Activated CD4-positive, alpha-beta T cell treated with anti-CD3 and anti-CD28 coated beads, Interleukin-2, amount 50 U/mL, for 4 hours (primary cell): ENCODE measurements at regions not wholly inside any gene's neighbourhood (a gene's known extent, or its start where the extent isn't known, plus 50 kb on each side); places are given as distances from the start of the nearest gene placed in this dataset.
"Not testable (repeated sequence)": the region's sequence is repeated elsewhere in the genome, so short reads cannot be mapped to it uniquely, and the experiment has no call there.

Experiments
- DNase-seq, 2 experiments: peaks; one replicate each; pipeline ENCODE4 v3.0.0-alpha.2; 2020

DNA sequence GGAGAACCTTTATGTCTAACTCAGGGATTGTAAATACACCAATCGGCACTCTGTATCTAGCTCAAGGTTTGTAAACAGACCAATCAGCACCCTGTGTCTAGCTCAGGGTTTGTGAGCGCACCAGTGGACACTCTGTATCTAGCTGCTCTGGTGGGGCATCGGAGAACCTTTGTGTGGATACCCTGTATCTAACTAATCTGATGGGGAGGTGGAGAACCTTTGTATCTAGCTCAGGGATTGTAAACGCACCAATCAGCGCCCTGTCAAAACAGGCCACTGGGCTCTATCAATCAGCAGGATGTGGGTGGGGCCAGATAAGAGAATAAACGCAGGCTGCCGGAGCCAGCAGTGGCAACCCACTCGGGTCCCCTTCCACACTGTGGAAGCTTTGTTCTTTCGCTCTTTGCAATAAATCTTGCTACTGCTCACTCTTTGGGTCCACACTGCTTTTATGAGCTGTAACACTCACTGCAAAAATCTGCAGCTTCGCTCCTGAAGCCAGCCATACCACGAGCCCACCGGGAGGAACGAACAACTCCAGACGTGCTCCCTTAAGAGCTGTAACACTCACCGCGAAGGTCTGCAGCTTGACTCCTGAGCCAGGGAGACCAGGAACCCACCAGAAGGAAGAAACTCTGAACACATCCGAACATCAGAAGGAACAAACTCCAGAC is 1673.2 kb upstream of the B3GALT2 start:
- not testable (repeated sequence) for DNase-seq

DNA sequence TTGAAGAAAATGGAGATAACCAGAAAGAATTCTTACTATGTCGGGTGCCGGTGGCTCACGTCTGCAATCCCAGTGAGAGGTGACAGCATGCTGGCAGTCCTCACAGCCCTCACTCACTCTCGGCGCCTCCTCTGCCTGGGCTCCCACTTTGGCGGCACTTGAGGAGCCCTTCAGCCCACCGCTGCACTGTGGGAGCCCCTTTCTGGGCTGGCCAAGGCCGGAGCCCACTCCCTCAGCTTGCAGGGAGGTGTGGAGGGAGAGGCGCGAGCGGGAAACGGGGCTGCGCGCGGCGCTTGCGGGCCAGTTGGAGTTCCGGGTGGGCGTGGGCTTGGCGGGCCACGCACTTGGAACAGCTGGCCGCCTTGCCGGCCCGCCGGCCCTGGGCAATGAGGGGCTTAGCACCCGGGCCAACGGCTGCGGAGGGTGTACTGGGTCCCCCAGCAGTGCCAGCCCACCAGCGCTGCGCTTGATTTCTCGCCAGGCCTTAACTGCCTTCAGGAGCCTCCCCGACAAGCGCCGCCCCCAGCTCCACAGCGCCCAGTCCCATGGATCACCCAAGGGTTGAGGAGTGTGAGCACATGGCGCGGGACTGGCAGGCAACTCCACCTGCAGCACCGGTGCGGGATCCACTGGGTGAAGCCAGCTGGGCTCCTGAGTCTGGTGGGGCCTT is 1672.5 kb upstream of the B3GALT2 start:
- not testable (repeated sequence) for DNase-seq

DNA sequence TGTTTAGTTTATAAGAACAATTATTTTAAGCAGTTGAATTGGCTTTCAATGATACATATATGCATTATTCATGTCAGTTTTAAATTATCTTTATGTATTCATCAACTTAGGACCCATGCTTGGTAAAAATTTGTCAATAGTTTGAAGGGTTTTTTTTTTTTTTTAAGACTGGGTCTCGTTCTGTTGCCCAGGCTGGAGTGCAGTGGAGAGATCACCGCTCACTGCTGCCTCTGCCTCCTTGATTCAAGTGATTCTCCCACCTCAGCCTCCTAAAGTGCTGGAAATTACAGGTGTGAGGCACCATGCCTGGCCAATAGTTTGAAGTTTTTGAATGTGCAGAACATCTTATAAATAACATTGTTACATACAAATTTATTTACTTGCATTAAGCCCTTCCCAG is 1671.0 kb upstream of the B3GALT2 start:
- DNase-seq: no peak

DNA sequence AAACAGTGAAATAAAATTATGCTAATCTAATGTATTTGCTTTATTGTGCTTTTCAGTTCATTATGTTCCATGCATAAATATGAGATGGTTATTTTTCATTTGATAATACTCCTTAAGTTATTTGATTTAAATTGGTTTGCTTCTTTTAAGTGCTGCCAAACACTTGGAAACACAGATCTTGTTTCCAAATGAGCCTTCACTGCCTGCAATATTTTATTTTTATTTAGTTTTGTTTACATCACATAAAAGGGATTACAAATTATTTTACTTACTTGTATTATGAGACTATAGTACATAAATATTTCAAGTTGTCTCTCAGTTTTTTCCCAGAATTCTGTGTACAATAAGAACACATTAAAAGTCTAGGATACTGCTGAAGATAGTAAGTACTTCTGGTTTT is 1662.4 kb upstream of the B3GALT2 start:
- DNase-seq: no peak

DNA sequence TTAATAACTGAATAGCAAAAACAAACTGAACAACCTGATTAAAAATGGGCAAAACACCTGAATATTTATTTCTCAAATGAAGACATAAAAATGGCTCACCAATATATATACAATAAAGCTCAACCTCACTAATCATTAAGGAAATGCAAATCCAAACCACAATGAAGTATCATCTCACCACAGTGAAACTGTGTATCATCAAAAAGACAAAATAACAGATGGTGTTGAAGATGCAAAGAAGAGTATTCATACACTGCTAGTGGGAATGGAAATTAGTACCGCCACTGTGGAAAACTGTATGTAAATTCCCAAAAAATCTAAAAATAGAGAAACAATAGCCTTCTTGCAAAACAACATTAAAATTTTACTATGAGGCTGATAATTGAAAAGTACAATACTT is 1660.1 kb upstream of the B3GALT2 start:
- DNase-seq: no peak

DNA sequence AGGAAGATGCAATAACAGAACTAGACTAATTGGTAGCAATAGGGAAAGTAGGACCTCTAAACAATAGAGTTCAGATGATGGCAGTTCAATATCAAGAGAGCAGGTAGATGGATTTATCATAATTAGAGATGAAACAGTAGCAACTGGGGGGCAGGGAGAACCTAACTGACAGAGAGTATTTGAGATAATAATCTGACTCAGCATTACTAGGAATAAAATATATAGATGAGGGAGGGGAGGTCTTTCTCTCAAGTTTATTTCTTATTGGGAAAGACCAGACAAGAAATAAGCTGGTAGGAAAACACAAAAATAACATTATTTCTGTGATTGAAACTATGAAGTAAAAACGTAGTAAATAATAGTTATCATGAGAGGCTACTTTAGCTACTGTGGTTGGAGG is 1656.7 kb upstream of the B3GALT2 start:
- no peak for DNase-seq

DNA sequence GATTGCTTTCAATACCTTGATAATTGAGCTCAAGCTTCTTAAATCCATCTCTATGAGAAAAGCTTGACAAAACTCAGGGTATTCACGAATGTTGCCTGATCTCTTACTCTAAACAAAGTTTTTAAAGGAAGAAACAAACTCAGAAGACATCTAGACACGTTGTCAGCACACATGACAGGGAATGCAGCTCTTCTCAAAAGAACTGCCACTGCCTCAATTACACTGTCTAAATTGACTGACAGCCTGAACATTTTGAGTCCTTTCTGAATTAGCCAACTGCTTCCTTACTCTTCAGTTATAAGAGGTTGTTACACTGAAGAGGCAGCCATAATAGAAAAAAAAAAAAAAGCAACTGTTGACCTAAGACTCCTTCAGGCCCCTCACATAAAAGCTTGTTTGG is 1646.7 kb upstream of the B3GALT2 start:
- no peak for DNase-seq

DNA sequence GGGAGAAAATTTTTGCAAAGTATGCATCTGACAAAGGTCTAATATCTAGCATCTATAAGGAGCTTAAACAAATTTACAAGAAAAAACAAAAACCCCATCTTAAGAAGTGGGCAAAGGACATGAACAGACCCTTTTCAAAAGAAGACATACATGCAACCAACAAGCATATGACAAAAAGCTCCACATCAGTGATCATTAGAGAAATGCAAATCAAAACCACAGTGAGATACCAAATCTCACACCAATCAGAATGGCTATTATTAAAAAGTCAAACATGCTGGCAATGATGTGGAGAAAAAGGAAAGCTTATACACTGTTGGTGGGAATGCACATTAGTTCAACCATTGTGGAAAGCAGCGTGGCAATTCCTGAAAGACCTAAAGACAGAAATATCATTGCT is 1645.2 kb upstream of the B3GALT2 start:
- DNase-seq: not testable (repeated sequence)

DNA sequence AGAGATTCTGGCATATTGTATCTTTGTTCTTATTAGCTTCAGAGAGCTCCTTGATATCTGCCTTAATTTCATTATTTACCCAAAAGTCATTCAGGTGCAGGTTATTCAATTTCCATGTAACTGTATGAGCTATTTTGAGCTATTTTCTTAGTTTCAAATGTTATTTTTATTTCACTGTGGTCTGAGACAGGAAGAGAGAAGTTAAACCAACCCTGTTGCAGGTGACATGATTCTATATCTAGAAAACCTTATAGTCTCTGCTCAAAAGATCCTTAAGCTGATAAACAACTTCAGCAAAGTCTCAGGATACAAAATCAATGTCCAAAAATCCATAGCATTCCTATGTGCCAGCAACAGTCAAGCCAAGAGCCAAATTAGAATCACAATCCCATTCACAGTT is 1644.0 kb upstream of the B3GALT2 start:
- no peak for DNase-seq

DNA sequence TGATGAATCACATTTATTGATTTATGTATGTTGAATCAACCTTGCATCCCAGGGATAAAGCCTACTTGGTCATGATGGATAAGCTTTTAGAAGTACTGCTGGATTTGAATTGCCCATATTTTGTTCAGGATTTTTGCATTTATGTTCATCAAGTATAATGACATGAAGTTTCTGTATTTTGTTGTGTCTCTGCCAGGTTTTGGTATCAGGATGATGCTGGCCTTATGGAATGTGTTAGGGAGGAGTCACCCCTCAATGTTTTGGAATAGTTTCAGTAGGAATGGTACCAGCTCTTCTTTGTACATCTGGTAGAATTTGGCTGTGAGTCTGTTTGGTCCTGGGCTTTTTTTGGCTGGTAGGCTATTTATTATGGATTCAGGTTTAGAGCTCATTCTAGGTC is 1643.1 kb upstream of the B3GALT2 start:
- no peak for DNase-seq

DNA sequence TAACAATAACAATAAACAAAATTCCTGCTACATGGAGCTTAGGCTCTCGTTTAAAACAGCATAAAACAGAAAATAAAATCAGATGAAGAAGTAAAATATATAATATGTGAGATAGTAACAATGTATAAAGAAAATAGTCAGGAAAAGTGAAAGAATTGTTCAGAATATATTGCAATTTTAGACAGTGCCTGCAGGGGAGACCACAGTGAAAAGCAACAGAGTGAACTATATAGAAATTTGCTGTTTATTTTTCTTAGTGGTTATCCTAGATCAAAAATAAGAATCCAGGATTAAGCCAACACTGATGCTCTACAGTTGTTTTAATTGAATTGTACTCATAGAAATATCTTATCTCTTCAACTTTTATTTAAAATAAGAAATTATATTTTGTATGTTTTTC is 1639.0 kb upstream of the B3GALT2 start:
- no peak for DNase-seq

DNA sequence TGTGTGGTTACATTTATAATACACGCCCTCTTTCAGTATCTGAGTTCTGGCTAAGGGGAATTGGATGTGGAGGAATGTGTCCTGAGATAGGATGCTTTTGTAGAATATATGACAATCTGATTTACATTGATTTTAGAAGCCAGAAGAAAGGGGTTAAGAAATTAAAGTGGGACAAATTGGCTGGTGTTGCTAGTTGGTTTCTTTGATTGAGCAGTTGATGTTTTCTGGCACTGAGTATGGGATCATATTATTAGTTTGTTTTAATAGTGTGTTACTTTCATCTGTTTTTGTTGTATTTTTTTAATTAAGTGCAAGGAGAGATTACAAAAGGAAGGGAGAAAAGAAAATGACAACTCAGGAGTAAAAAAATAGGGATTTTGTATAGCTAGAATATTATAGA is 1634.7 kb upstream of the B3GALT2 start:
- DNase-seq: no peak

DNA sequence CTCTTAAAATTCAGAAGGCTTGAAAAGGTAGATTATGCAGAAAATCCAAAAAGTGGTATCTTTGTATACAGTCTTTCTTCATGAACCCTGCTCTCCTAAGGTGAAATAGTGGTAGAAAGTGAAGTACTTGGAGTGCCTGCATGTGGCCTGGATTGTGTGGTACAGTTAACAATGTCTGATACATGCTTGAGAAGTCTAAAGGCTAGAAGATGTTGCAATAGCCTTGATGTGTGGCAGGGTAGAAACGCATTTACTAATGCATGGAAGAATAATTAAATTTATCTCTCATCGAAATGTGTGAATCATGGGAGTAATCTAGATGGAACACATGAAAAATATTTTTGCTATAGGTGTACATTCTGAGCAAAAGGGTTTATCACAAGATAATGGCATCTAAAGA is 1632.3 kb upstream of the B3GALT2 start:
- DNase-seq: no peak

DNA sequence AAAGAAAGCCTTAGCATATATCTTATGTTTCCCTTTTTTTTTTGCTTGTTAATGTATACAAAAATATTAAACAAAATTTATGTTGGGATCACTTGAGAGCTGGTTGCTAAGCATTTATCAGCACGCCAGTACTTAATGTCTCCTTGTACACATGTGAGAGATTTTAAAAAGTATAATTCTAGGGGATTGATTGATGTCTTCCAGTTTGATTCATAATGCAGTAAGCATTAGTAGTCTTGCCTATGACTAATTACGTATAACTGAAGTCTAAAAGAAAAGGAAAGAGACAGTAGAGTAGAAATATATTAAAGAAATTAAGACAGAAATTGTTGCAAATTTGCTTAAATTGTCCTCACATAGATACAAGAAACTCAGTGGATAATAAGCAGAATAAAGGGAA is 1630.4 kb upstream of the B3GALT2 start:
- DNase-seq: no peak

DNA sequence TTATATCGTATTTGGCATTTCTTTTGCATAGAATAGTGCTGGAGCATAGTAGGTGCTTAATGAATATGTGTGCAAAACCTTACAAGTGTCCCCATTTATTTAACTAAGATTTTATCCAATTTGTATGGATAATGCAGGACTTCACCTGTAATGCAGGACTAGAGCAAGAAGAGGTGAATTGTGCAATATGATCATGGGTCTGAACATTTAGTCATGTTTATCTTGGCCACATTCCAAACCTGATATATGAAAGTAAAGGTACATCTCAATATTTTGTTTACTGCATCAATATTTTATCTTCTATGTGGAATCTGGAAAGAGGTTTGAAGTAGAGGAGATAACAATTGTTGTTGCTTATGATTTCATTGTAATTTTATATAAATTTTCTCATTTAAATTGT is 1626.7 kb upstream of the B3GALT2 start:
- DNase-seq: no peak

DNA sequence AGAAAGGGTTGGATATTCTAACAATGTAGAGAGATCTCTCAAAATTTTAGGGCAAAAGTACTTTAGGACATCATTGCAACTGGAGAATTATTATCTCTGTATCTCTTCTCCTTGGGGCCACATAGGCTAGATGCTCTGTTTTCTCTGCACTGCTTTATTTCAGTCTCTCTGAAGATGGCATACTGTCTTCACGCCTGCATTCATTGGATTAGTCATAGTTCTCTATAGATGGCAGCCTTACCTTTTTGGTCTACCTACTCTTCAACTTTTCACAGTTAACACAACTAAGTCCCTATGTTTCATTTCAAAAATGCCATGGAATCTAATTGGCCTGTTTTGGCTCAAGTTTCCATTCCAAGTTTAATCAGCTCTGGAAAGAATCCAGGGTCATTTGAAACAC is 1623.3 kb upstream of the B3GALT2 start:
- DNase-seq: no peak

DNA sequence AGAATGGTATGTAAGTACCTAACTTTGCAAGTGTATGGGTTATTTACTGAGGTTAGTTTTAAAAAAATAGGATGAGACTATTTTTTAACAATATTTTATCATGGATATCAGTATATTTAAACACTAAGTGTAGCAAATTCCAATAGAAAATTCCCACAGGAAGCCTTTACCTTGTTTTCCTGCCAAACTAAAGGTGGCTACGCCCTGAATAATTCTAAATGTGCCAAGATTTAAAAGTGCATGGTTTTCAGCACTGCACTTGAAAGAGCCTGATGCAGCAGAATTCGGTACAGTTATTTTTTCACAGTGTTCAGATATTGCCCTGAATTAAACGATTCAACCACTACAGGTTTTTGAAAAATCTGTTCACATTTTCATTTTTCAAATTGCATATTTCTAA is 1622.8 kb upstream of the B3GALT2 start:
- DNase-seq: no peak

DNA sequence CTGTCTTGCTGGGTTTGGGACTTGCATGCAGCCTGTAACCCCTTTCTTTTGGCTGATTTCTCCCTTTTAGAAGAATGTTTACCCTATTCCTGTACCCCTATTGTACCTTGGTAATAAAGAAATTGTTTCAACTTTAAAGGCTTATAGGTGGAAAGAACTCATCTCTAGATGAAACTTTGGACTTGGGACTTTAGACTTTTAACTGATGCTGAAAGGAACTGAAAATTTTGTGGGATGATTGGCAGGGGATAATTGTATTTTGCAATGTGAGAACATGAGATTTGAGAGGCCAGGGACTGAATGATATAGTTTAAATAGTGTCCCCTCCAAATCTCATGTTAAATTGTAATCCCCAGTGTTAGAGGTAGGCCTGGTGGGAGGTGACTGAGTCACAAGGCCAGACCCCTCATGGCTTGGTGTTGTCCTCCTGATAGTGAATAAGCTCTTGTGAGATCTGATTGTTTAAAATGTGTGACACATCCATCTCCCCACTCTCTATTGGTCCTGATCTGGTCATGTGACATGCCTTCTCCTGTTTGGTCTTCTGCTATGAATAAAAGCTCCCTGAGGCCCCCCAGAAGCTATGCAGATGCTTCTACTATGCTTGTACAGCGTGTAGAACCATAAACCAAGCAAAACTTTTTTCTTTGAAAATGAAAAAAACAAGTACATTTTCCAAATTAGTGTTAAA is 1621.3 kb upstream of the B3GALT2 start:
- no peak for DNase-seq

DNA sequence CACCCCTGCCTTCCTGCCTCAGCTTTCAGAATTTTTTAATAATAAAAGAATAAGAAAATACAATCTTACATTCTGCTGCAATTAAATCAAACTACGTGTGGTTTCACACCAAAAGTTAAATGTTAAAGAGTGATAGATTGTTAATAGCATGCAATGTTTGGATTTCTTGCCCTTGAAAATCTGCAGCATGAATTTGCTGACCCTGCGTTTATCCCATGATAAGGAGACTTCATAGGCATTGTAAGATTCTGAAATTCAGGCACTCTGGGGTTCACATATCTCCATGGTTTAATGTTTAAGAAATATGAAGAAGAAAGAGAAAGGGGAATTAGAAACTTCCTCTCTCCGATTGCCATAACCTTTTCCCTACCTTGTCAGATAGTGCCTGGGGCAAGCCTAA is 1616.2 kb upstream of the B3GALT2 start:
- no peak for DNase-seq

DNA sequence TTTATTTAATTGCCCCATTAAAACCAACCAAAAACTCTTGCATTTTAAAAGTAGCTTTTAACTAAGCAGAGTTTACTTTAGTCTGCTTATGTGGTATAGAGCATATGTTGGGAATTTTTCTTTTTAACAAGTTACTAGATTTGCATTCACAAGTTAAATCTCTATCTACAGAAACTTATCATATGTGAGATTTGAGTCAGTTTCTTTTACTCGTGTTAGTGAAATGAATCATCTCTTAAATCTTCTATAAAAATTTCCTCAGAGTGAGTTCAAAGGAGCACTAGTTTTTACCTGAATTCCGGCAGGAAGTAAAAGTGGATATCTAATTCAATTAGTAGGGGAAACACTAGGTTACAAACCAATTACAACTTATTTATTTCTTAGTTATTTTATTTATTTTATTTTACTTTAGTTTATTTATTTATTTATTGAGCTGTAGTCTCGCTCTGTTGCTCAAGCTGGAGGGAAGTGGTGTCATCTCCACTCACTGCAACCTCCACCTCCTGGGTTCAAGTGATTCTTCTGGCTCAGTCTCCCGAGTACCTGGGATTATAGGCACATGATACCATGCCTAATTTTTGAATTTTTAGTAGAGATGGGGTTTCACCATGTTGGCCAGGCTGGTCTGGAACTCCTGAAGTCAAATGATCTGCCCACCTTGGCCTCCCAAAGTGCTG is 1609.6 kb upstream of the B3GALT2 start:
- no peak for DNase-seq

DNA sequence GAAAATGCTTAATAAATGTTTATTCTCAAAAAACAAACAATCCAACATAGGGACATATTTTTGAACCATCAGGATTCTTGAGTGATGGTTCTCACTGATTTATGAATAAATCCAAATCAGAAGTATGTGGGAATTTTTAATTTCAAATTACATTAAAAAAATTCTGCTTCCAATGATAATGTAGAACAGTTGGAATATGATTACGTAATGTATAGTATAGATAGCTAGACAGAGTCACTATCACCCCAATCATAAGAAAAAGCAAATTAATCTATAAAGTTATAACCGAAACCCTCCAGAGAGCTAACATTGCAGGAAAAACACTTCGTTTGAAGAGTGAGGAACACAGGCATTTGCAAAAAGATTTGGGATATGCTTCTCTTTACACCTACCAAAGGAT is 1600.6 kb upstream of the B3GALT2 start:
- DNase-seq: no peak

DNA sequence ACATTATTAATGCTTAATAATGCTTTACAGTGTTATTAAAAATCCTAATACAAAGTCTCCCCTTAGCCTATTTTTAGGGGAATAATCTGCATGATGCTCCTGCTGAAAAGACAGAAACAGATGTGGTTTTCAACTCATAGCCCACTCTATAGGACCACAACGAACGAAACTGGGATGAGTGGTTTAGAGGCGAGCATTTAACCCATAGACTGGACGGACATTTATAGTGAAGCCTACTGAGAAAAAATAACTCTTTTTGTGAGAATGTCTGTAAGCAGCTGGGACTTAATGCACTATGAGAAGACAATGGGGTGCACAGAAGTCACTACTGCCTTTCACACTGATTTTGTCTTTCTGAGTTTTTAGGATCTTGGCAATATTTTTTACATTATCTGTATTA is 1599.6 kb upstream of the B3GALT2 start:
- no peak for DNase-seq

DNA sequence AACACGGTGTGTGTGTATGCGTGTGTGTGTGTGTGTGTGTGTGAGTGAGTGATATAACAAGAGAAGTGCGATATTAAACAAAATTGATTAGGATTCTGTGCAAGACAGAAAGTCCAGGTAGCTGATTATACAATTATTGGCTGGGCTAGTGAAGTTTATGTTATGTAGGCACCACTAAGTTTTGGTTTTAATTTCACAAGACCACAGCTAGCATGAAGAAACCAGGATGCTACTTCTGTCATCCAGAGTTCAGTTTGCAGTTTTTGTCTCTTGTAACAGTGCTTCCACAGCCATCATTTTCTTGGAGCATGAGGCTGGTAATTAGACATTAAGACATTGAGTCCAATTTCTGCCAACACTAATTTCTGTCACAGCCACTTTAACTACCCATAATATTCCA is 1590.2 kb upstream of the B3GALT2 start:
- no peak for DNase-seq

DNA sequence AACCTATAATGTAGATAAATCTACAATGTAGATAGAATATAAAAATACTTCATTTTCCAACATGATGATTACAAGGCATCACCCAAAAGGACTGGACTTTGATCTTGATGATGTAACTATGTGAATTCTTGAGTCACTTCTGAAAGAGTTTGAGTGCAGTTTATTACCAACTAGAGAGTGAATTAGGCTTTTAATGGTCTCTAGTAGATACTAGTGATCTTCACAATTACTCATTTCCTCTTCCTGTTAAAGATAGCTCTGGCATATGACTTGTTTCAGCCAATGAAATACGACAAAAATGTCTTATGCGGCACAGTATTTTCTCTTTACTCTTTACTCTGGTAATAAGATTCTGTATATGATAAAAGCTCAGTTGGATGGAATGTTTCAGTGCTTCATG is 1588.1 kb upstream of the B3GALT2 start:
- no peak for DNase-seq
